ENCODE measurements at regions not wholly inside any gene's neighbourhood (a gene's known extent, or its start where the extent isn't known, plus 50 kb on each side); places are given as distances from the start of the nearest gene placed in this dataset.

GRCh38 chr13:40348096-40348679, 318.3 kb downstream of the FOXO1 start:
- H3K27ac ChIP-seq: no peak overlapping the region
- TF ChIP-seq EP300 (IDR thresholded peaks at IDR 0.05): no peak
- TF ChIP-seq POLR2A (IDR thresholded peaks at IDR 0.05): no peak
- no peak for TF ChIP-seq CTCF (IDR thresholded peaks at IDR 0.05)
- H3K4me1 ChIP-seq (ENCODE audit: insufficient read depth): peaks cover 19% of the 10 kb centered on the region
- intact Hi-C loops (cut with DNase I): no loop called here
- WGBS, 3 donors: 90 to 95% (median 90%) methylated on average over 7 of the region's 7 CpGs
- no peak overlapping the region for H3K4me3 ChIP-seq
- no peaks in the 10 kb centered on the region for H3K27me3 ChIP-seq
- no peaks in the 10 kb centered on the region for H3K9me3 ChIP-seq
- H3K36me3 ChIP-seq: no peaks in the 10 kb centered on the region
- no peak for DNase-seq

DNA sequence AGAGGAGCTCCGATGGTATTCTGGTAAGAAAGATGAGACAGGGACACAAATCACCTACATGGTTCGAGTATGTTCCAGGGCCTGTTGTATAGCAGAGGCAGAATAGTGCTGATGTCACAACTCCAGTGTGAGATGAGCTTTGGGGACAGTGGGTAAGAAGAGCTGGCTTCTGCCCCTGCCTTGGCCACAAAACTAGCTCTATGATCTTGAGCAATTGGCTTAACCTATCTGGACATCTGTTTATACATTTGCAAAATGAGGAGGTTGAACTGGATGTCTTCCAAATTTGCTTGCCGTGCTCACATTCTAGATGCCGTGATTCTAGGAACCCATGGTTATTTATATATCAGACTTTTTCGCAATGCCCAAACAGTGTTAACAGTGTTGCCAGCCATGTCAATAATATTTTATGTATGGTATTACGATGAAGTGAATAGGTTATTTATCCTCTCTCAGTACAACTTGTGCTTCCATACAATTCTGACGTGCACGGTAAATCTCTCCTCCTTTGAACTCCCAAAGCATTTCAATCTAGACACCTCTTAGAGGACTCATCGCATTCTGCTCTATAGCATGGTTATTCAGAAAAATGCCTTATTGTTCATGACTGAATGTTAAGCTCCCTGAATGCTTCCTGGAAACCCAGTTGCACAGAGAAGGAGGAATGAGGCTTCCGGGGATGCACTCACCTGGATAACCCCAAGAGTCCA, 316.0 kb downstream of the FOXO1 start:
- TF ChIP-seq POLR2A (IDR thresholded peaks at IDR 0.05) (no peak), CTCF (IDR thresholded peaks at IDR 0.05) (no peak), EP300 (IDR thresholded peaks at IDR 0.05) (no peak)
- no peaks in the 10 kb centered on the region for H3K9me3 ChIP-seq
- H3K27ac ChIP-seq: no peak overlapping the region
- no peak overlapping the region for H3K4me3 ChIP-seq
- intact Hi-C loops (cut with DNase I): no loop called here
- peaks cover 10% of the 10 kb centered on the region for H3K4me1 ChIP-seq (ENCODE audit: insufficient read depth)
- H3K36me3 ChIP-seq: no peaks in the 10 kb centered on the region
- 87 to 92% (median 91%) methylated on average over 10 of the region's 10 CpGs for WGBS, 3 donors
- no peaks in the 10 kb centered on the region for H3K27me3 ChIP-seq
- no peak for DNase-seq

- peak overlapping the region in 1 of 2 donors; percentile 0 for H3K27ac ChIP-seq
These were observed 314.7 kb downstream of the FOXO1 start for GRCh38 chr13:40351537-40352379.

More at GRCh38 chr13:40351537-40352379, 314.7 kb downstream of the FOXO1 start:
- Histone ChIP-seq H3K4me1 (ENCODE audit: insufficient read depth) (peaks cover 5% of the 10 kb centered on the region), H3K36me3 (no peaks in the 10 kb centered on the region), H3K4me3 (no peak overlapping the region), H3K9me3 (no peaks in the 10 kb centered on the region), H3K27me3 (no peaks in the 10 kb centered on the region)
- intact Hi-C loops (cut with DNase I): no loop called here
- no peak for DNase-seq
- no peak for TF ChIP-seq CTCF (IDR thresholded peaks at IDR 0.05)
- no peak for TF ChIP-seq POLR2A (IDR thresholded peaks at IDR 0.05)
- TF ChIP-seq EP300 (IDR thresholded peaks at IDR 0.05): no peak
- WGBS, 3 donors: 51 to 61% (median 61%) methylated on average over 9 of the region's 9 CpGs
